Stimulated activated CD8-positive, alpha-beta memory T cell treated with anti-CD3 and anti-CD28 coated beads, Interleukin-12 subunit alpha, Interleukin-12 subunit beta, amount 100 ng/mL, for 4 hours (primary cell): ENCODE measurements at regions not wholly inside any gene's neighbourhood (a gene's known extent, or its start where the extent isn't known, plus 50 kb on each side); places are given as distances from the start of the nearest gene placed in this dataset.
"Not testable (repeated sequence)": the region's sequence is repeated elsewhere in the genome, so short reads cannot be mapped to it uniquely, and the experiment has no call there.

Source experiments
- DNase-seq: peaks from one replicate; pipeline ENCODE4 v3.0.0-alpha.2; 2020; ENCODE audit warnings: low read depth

DNA sequence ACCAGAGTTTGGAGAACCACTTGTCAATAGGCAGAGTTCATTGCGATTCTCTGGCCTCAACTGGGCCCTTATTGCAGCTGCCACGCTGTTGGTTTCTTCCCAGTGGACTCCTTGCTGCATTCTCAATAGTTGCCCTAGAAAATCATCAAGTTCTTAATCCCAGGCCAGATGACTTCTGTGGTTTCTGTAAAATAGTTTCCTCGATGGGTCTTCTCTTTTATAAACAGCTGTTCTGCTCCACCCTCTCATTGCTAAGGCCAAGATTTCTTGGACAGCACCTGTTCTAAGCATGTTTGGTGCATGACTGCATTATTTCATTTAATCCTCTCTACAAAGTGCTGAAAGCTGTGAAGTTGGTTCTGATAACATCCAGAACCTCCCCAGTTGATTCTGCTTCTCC is 131.0 kb downstream of the BCL2L11 start:
- DNase-seq: no peak

DNA sequence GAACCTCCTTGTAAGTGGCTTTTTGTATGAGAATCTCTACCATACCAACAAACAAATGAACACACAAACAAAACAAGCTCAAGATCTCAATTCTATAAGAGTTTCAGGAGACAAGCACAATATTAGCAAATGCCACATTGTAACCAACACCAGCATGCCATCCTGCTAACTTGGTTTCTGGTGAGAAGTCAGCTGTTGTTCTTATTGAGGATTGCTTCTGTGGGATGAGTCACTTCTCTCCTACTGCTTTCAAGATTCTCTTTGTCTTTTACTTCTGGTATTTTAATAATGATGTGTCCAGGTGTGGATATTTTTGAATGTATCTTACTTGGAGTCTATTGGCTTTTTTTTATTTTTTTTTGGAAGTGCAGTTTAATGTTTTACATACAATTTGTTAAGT is 131.7 kb downstream of the BCL2L11 start:
- no peak for DNase-seq

DNA sequence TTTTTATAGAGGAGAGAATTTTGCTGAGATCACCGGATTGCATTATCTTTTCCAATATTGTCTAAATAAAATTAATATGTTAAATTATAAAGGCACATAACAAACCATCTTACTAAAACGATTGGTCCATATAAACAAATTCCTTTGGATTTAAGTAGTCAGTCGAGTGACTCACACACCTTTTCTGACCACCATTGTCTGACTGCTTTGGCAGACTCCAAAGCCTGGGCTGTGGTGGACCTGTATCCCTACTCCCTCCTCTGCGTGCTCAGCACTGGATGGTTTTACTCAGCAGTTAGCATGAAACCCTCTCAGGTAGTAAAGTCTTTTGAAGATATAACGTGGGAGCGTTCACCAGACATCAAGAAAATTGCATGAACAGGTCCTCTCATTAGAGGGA is 134.2 kb downstream of the BCL2L11 start:
- not testable (repeated sequence) for DNase-seq

DNA sequence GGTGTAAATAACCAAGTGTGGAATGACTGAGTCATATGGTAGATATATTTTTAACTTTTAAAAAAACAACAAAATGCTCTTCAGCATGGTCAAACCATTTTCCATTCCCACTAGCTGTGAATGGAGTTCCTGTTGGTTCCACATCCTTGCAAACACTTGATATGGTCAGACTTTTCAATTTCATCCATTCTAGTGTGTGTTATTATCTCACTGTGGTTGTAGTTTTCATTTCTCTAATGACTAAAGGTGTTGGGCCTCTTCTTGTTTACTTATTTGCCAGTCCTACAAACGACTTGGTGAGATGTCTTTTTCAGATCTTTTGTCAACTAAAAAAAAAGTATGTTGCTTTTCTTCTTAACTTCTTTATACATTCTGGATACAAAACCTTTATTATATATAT is 135.9 kb downstream of the BCL2L11 start:
- not testable (repeated sequence) for DNase-seq

DNA sequence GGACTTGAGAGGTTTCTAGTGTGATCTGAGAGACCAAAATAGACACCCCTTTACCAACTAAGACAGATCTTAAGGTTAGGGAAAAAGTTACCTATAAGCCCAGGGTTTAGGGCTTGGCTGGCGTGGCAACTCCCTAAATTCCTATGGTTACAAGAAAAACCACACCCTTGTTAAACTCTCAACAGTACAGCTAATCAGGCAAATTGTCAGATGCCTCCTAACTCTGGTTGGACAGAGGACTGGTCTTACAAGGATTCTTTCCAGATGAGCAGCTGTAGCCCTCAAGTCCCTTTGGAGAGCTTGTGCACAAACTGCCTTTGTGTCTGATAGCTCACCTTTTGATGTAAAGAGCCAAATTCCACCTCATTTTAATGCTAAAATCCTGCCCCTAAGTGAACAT is 136.9 kb downstream of the BCL2L11 start:
- DNase-seq: not testable (repeated sequence)

DNA sequence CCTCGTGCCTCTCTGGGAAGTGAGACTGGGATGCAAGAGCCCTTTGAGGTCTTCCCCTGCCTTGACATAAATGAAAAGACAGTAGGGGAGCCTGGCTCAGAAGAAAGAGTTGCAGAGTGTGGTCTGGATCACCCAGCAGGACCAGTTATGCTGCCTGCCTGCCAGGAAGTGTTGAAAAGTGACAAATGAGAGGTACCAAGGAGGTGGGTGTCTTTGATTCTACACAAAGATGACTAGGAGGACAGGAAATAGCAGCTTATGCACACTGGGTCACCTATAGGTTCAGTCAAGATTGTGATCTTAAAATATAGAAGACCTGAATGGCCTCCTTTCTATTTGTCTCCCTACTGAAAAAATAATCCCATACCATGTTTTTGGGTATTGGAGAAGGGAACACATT is 137.6 kb downstream of the BCL2L11 start:
- DNase-seq: not testable (repeated sequence)

DNA sequence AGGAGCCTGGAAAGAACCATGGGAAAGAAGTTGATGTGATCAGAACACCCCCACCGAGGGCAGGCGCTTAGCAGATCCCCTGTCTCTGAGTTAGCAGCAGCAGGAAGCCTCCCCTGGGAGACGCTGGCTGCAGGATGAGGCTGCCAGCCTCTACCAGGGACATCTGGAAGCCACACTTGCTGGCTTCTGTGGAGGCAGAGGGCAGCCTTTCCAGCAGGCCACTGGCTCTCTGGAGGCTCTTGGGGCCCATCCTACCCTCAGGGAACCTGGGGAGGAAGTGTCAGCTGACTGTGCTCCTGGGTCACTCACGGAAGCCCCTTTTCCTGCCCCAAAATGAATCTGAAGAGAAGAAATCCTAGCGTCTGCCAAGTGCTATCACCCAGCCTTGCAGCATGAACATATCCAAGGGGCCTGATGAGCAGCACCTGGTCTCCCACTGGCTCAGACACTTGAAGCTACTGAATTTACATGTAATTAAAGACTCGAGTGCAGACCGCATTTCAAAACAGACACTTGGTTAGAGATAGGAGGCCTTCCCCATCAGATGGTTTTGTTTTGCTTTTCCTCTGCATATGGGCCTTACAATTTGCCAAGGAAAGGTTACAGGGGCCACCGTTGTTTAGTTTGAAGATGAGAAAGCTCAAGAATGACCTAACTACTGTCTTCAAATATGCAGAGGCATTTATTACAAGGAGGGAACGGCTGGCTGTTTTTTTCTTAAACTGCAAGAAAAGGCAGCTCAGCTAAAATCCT is 142.1 kb downstream of the BCL2L11 start:
- DNase-seq: not testable (repeated sequence)

DNA sequence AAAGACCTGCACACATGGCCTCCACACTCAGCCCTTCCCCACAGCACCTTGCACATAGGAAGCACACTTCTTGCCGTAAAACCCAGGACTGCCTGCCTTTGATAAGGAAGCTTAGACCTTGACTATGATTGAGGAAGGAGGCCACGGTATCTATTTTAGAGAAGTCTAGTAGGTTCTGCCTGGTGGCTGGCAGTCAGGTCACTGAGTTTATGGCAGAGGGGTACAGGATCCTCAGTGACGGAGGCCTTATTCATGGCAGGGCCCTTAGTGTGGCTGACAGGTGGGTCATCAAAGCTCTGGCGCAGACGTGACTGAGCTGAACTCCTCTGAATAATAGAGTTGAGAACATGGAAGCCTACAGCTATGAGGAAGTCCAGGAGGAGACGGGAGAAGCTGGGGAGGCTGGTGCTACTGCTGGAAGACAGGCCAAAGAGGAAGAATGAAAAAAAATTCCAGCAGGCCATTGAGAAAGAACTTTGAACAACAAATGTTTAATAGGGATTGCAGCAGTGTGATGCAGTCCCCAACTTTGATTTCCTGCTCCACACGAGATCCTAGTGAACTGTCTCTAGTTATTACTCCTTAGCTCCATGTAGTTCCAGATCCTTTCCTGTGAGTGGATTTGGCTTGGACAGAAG is 142.8 kb downstream of the BCL2L11 start:
- not testable (repeated sequence) for DNase-seq

DNA sequence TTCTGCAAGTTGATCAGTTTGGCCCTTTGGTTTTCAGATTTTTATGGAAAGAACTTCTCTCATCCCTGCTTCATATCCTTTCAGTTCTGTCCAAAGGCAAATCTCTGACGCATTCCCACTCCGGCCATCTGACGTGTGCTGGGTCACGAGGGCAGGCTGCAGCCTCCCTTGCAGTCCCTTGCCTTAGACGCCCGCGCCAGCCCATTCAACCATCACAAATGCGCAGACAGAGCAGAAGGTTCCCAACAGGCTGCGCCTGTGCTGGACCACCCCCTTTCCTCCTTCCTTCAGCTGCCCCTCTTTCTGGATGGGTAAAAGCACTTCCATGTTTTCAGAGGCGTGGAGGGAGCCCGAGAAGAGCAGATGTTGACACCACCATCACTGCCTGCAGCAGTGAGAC is 144.2 kb downstream of the BCL2L11 start:
- DNase-seq: not testable (repeated sequence)

DNA sequence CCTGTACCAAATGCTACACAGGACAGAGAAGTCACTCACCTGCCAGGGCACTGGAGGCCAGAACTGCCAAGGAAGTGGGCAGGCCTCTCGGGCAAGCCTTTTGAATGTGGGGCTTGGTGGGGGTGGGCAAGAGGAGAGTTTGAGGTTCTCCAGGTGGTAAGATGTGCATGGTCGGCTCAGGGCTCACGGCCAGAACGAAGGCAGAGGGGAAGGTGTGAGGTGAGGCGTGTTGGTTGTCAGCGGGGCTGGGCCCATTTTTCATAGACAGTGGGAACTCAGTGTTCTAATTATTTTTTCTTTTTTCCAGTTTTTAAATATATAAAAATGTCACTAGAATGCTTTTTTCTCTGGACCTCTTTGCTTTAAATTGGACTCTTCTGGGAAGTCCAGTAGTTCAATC is 145.8 kb downstream of the BCL2L11 start:
- DNase-seq: not testable (repeated sequence)

DNA sequence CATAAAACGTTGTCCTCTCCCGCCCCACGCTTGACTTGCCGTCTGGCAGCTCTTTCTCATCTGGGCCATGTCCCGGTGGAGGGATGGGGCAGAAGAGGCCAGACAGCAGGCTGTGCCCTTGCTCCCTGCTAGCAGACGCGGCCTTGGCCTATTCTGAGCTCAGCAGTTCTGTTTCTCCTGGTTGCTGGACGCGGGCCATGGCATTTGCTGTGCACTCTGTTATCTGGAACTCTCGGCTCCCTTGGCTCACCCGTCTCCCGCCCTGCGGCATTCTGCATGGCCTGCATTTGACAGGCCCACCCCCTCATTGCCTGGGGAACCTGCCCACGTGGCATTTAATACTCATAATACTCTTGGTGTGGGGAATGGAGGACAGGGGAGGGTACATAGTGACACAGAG is 146.3 kb downstream of the BCL2L11 start:
- DNase-seq: not testable (repeated sequence)

DNA sequence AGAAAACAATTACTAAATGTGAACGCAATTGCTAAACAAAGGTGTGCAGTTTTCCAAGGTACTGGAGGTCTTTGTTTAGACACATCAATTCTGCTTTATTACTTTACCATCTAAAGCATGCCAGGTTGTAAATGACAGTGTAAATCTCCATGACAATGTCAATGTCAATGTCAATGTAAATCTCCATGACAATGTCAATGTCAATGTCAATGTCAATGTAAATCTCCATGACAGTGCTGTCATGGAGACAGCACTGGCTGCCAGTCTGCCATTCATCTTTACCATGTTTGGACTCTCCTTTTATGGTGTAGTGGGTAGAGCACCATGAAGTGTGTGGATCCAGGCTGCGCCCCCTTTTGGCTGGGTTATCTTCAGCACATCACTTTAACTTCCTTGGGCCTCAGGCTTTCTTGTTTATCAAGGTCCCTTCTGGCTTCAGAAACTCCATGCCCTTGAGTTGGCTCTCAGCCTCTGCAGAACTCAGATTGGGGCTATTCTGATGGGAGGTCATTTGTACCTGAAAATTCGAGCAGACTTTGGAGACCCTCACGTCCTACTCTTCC is 149.1 kb downstream of the BCL2L11 start:
- not testable (repeated sequence) for DNase-seq

DNA sequence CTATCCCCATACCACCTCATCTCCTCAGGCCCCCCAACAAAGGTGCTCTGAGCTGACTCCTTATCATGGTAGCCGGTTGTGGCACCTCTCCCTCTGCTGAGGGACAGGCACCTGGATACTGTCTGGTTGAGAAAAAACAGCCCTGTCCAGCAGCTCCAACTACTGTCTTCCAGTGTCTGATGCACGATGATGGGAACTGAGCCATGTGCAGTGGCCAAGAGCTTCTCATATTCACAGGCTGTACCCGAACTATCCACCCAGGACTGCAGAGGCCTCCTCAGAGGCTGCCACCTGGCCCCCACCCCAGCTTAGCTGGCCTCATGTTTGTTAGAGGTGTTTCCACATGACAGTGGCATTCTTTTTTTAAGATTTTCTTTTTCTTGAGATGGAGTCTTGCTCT is 149.9 kb downstream of the BCL2L11 start:
- DNase-seq: not testable (repeated sequence)

DNA sequence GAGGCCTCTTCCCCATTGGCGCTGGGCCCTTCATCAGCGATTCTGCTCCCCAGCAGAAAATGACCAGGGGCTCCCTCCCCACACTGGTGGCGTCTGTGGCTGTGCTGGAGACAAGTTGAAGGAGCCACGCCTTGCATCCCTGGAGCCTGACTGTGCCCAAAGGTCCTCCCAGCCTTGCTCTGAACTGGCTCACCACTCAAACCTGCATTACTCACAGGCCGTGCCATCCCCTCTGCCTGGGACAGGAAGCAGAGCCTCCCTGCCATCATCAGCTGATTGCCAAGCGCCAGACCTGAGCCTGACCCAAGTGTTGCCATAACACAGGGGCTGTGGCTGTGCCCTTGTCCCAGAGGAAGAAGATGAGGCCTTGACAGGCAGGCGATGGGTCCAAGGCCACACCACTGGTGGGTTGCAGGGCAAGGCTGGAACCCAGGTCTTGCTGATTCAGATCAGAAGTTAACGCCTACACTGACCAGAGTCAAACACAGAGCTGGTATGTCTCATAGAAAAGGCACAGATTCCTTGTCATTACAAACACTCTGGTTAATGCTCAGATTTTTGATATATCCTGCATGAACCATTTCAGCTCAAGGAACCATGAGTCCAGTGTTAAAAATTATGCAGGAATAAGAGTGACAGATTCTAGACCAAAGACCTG is 151.1 kb downstream of the BCL2L11 start:
- DNase-seq: not testable (repeated sequence)

DNA sequence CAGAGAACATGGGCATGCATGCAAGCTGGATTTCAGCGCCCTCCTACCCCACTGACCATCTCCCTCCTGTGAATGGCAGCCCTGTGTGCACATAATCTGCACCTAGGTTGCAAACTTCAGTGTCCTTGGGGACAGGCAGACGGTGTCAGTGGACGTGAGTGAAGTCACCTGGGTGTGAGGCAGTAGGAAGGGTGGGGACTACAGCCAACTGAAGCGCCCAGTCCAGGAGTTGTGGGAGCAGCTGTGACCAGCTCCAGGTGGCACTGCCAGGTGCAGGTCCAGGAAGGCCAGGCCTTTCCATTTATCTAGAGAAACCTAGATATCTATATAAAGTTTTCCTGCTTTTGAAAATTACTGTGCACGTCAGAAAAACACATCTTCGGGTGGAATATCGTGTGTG is 152.3 kb downstream of the BCL2L11 start:
- DNase-seq: not testable (repeated sequence)

DNA sequence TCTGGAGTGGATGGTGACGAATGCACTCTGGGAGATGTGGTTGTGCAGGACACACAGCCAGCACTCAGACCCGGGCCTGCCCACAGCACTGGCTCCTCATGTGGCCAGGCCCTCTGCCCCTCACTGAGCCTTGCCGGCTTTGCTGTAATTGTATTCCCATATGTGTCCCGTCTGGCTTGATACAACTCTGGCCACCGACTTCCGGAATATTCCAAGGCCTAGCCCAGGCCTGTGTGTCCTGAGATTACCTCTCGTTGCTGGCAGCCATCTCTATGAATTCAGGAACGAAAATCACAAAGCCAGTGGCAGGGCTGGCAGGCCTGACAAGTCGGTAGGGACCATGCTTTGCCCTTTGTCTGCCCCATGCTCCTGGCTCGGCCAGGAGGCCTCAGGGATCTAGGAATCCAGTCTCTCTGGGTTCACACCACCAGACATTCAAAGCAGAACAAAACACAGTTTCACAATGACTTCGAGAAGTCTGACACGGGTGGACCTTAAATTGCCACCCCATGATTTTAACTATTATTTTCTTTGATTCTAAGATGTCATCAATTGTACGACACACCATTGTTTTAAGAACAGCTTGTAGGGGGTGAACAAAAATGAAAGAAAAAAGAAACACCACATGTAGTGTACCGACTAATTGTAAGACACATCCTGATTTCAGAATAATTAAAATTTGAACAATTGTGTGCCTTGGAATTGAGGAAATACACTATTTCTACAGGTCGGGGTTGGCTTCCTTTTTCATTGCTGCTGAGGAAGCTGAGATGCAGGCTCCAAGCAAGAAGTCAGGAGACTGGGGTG is 154.5 kb downstream of the BCL2L11 start:
- not testable (repeated sequence) for DNase-seq

DNA sequence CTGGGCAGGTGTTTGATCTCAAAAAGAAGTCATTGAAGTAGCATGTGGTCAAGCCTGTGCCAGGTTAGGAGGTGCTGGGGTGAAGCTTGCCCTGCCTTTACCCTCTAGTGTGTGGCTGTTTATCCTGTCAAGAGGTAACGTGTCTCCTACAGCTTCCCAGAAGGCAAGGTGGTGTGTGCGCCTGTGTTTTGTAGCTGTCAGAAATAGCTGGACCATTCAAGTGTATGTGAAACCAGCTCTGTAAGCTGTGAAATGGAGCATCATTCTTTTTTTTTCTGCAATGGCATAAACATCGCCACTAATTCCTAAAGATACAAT is 155.1 kb downstream of the BCL2L11 start:
- not testable (repeated sequence) for DNase-seq

DNA sequence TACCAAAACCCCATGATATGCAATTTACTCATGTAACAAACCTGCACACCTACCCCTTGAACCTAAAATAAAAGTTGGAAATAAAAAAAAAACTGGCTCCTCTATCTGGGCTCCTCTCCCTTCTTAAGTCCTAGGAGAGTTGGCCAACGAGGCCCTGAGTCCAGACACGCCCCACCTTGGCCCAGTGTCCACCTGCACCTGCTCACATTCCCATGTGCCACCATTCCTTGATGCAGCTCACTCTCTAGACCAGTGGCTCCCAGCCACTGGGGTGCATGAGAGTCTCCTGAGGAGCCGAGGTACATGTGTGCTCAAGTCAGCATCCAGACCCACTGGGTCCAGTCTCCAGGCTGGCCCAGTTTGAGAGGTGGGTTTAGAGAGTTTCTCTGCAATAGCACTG is 157.4 kb downstream of the BCL2L11 start:
- DNase-seq: not testable (repeated sequence)

DNA sequence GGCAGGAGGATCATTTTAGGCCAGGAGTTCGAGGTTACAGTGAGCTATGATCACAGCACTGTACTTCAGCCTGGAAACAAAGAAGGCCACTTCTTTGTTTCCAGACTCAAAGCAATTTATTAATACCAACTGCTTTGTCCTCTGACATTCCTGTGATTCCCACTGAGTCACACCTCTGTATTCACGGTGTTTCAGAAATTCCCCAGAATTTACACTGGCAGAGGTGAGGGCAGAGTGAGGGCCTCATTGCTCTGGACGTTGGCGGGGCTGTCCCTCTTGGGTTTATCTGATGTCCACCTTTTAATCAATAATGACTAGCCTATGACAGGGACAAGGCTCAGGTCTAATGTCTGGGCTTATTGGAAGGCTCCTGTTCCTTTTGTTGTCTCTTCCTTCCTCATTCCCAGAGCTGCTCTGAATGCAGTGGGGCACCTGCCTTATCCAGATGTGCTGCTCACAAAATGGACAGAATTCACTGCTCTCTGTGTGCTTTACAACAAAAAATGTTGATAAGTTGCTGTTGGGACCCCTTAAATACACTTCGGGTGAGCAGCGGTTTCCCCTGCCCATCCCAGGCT is 160.1 kb downstream of the BCL2L11 start:
- DNase-seq: not testable (repeated sequence)

DNA sequence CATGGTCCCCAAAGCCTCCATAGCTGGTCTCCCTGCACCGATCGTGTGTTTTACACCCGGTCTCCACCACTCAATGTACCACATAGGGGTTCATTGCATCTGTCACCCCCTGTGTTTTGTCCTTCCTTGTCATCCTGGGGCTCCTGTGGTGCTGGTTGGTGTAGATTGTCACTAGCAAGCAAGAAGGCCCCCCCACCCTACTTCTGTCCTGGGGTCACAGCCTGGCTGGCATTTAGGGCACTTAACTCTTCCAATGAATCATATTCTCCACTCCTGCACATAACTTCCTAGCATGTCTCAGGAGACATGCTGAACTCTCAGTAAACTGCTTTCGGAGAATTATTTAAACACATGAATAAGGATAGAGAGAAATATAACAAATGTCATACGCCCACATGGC is 161.4 kb downstream of the BCL2L11 start:
- DNase-seq: not testable (repeated sequence)
